ENCODE measurements at regions not wholly inside any gene's neighbourhood (a gene's known extent, or its start where the extent isn't known, plus 50 kb on each side); places are given as distances from the start of the nearest gene placed in this dataset.

GRCh38 chr6:21448485-21449109, 145.0 kb upstream of the SOX4 start:
- no peak for TF ChIP-seq CTCF (IDR thresholded peaks at IDR 0.05)
- TF ChIP-seq POLR2A (IDR thresholded peaks at IDR 0.05) = no peak
- no peak for TF ChIP-seq EP300 (IDR thresholded peaks at IDR 0.05)
